Epithelial cell of proximal tubule (primary cell): ENCODE measurements at regions not wholly inside any gene's neighbourhood (a gene's known extent, or its start where the extent isn't known, plus 50 kb on each side); places are given as distances from the start of the nearest gene placed in this dataset.

Experiments
- DNase-seq: peaks from one replicate; pipeline ENCODE4 v3.0.0-alpha.2; 2011; ENCODE audit warnings: low read depth
- H3K4me3 ChIP-seq: 2 replicates; pipeline ENCODE4 v1.5.1; 2011; ENCODE audit warnings: low read depth, mild to moderate bottlenecking, low read length
- TF ChIP-seq, protein P1 (sequence below): conservative IDR thresholded peaks from 2 replicates; pipeline ENCODE4 v1.5.1; 2012; ENCODE audit warnings: low read depth, mild to moderate bottlenecking, low read length

GRCh38 chr9:4356306-4356705 lies 56.4 kb upstream of the GLIS3 start:
- DNase-seq, result no peak
- no peak overlapping the region for H3K4me3 ChIP-seq
- TF ChIP-seq, protein P1, sequence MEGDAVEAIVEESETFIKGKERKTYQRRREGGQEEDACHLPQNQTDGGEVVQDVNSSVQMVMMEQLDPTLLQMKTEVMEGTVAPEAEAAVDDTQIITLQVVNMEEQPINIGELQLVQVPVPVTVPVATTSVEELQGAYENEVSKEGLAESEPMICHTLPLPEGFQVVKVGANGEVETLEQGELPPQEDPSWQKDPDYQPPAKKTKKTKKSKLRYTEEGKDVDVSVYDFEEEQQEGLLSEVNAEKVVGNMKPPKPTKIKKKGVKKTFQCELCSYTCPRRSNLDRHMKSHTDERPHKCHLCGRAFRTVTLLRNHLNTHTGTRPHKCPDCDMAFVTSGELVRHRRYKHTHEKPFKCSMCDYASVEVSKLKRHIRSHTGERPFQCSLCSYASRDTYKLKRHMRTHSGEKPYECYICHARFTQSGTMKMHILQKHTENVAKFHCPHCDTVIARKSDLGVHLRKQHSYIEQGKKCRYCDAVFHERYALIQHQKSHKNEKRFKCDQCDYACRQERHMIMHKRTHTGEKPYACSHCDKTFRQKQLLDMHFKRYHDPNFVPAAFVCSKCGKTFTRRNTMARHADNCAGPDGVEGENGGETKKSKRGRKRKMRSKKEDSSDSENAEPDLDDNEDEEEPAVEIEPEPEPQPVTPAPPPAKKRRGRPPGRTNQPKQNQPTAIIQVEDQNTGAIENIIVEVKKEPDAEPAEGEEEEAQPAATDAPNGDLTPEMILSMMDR, result no peak

DNA sequence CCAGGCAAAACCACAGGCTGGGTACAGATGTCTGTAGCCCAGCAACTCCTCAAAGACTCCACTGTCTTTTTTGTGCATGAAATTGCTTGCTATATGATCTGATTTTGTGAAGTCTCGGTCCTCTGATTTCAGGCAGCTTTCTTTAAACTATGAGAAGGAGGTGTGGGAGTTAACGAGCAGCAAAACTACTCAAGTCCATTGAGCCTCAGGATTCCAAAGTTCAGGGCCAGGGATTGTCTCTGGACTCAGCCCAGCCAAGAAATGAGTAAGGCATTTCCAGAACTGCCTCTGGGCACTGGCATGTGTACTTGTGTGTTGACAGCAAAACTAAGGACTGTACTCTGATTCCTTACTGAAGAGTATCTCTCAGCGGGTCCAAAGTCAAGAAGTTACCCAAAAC lies 53.4 kb upstream of the GLIS3 start:
- H3K4me3 ChIP-seq, result no peak overlapping the region
- DNase-seq, result no peak
- TF ChIP-seq, protein P1, result no peak

GRCh38 chr9:4349816-4350418 lies 50.0 kb upstream of the GLIS3 start:
- H3K4me3 ChIP-seq, result no peak overlapping the region
- TF ChIP-seq, protein P1, result no peak
- no peak for DNase-seq
